Sigmoid colon (tissue), 4 donors: ENCODE measurements at regions not wholly inside any gene's neighbourhood (a gene's known extent, or its start where the extent isn't known, plus 50 kb on each side); places are given as distances from the start of the nearest gene placed in this dataset.
"Not testable (repeated sequence)": the region's sequence is repeated elsewhere in the genome, so short reads cannot be mapped to it uniquely, and the experiment has no call there.

Experiments
- EP300 ChIP-seq, 4 donors: sonication (generic); formaldehyde crosslinking; IDR thresholded peaks; one replicate each; pipeline ENCODE4 v1.6.1; 2017; ENCODE audit warnings: antibody characterized with exemption in 4 of 4
- POLR2A ChIP-seq, 2 donors: fragments of 450-650 bp; IDR thresholded peaks; one replicate each; pipeline ENCODE4 v1.6.1; 2016; ENCODE audit warnings: antibody characterized with exemption in 2 of 2, mild to moderate bottlenecking in 2 of 2, moderate library complexity in 2 of 2
- POLR2AphosphoS5 ChIP-seq, 4 donors: sonication (generic); formaldehyde crosslinking; IDR thresholded peaks; one replicate each; pipeline ENCODE4 v1.6.1; 2017; ENCODE audit warnings: antibody characterized with exemption in 4 of 4
- TF ChIP-seq, protein P1 (sequence below), 4 experiments: fragments of 450-650 bp in 3 of 4; fragments of 200-600 bp in 1 of 4; IDR thresholded peaks; one replicate each; pipeline ENCODE4 v1.5.1; 2016 to 2019; ENCODE audit warnings: antibody characterized with exemption in 4 of 4, mild to moderate bottlenecking in 3 of 4, moderate library complexity in 2 of 4

DNA sequence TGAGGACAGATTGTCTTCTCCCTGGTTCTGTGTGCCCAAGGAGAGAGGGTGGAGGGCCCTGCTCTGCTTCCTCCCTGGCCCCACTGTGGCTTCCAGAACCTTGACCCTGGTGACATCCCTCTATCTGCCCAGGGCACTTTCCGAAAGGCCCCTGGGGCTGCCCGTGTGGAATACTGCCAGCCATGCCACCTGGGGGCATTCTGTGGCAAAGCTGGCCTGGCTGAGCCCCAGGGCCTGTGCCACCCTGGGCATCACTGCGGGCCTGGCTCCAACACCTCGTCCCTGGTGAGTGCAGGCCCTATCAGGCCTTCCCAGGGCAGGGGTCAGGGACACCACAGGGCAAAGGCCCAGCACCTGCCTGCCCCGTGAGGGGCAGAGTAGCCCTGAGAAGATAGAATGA, 123.7 kb upstream of the MTLN start:
- TF ChIP-seq, protein P1, sequence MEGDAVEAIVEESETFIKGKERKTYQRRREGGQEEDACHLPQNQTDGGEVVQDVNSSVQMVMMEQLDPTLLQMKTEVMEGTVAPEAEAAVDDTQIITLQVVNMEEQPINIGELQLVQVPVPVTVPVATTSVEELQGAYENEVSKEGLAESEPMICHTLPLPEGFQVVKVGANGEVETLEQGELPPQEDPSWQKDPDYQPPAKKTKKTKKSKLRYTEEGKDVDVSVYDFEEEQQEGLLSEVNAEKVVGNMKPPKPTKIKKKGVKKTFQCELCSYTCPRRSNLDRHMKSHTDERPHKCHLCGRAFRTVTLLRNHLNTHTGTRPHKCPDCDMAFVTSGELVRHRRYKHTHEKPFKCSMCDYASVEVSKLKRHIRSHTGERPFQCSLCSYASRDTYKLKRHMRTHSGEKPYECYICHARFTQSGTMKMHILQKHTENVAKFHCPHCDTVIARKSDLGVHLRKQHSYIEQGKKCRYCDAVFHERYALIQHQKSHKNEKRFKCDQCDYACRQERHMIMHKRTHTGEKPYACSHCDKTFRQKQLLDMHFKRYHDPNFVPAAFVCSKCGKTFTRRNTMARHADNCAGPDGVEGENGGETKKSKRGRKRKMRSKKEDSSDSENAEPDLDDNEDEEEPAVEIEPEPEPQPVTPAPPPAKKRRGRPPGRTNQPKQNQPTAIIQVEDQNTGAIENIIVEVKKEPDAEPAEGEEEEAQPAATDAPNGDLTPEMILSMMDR (IDR thresholded peaks at IDR 0.05) = not testable (repeated sequence)
- not testable (repeated sequence) for TF ChIP-seq EP300, POLR2AphosphoS5, POLR2A (IDR thresholded peaks at IDR 0.05)
